Stimulated activated CD4-positive, alpha-beta T cell treated with anti-CD3 and anti-CD28 coated beads, Interleukin-15, amount 100 ng/mL, for 48 hours (primary cell): ENCODE measurements at regions not wholly inside any gene's neighbourhood (a gene's known extent, or its start where the extent isn't known, plus 50 kb on each side); places are given as distances from the start of the nearest gene placed in this dataset.

ENCODE experiments used
- DNase-seq, 2 donors: peaks; one replicate each; pipeline ENCODE4 v3.0.0-alpha.2; 2020; ENCODE audit warnings: low read depth in 2 of 2

DNA sequence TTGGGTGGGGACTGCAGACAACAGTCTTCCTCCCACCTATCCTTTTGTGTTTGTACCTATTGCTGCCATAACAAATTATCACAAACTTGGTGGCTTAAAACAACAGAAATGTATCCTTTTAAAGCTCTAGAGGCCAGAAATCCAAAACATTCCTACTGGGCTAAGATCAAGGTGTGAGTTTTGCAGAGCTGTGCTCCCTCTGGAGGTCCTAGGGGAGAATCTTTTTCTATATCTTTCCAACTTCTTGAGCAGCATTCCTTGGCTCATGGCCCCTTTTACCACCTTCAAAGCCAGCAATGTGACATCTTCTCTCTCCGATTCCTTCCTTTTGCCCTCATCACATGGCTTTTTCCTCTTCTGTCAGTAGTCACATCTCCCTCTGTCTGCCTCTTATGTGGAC is 190.6 kb downstream of the TTC8 start:
- no peak for DNase-seq

- no peak for DNase-seq
These were observed 193.0 kb downstream of the TTC8 start for GRCh38 chr14:89017417-89017816.

DNA sequence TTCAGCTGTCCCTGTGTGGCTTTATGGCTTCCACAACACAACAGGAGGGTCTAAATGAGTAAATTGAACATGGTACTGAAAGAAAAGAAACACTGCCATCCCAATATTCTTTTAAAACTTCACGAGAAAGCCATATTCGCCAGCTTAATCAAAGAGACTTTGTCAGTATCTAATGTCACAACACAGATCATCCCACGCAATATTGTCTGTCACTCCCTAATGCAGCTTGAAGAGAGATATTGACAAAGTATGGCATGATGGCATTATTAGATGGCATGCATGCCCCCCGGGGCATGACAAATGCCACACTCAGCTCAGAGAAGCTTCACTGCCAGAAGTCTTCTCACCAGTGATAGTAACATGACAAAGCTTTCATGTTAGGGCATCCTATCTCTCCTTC is 197.8 kb downstream of the TTC8 start:
- no peak for DNase-seq

GRCh38 chr14:89024691-89025090 is 200.2 kb downstream of the TTC8 start:
- DNase-seq, result no peak

DNA sequence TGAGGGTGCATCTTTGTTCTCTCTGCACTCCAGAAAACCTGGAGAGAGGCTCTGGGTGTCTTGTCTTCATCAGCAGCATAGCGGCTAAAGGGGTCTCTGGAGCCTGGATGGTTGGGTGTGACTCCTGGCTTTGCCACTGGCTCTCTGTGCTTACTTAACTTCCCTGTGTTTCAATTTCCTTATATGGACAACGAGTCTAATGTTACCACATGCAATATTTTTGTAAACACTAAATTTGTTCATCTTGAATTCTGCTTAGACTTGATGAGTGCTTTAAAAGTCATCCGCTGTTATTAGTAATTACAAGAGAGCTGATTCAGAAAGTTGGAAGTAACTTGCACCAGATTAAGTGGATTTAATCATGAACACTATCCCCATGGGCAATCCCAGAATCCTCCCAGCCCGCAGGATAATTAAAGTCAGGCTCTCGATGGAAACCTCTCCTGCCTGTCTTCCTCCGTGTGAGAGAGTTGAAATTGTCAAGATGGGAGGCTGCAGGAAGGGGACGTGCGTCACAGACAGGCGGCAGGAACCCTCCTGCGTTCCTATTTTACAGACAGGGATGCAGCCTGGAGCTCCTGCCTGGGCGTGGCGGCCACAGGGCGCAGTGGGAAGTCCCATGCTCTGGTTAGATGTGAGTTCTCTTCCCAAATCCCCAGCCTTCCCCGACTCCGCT is 201.2 kb downstream of the TTC8 start:
- DNase-seq, result no peak

GRCh38 chr14:89027097-89027740 is 202.8 kb downstream of the TTC8 start:
- DNase-seq, result peak in 1 of 2 donors; percentile 51

GRCh38 chr14:89028462-89029134 is 204.1 kb downstream of the TTC8 start:
- DNase-seq, result no peak

DNA sequence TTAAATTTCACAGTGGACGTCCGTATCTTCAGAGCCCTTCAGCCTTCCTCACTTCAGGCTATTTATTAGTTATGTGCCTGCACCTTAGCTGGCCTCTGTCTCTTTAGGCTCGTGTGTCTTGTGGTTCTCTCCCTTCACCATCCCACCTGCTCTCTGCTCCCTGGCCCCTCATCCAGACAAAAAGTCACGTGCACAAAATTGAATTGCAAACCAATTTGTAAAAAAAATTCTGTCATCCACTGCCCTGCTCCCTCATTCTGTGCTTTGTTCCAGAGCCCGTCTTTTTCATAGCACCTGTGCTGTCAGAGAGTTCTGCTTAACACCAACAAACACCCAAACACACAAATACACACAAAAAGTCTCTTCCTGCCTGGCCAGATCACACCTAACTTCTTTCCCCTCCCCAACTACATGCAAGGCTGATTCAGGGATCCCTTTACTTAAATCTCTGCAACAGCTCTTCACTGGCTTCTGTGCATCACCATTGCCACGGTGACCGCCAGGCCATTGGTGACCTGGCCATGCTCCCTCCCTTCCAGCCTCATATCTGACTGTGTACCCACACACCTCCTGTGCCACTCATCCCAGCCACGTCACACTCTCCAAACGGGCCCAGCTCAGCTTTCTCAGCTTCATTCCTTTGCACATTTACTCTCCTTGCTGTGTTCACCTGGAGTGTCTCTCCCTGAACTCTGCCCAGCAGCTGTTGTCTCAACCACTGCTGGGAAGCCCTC is 205.7 kb downstream of the TTC8 start:
- no peak for DNase-seq

DNA sequence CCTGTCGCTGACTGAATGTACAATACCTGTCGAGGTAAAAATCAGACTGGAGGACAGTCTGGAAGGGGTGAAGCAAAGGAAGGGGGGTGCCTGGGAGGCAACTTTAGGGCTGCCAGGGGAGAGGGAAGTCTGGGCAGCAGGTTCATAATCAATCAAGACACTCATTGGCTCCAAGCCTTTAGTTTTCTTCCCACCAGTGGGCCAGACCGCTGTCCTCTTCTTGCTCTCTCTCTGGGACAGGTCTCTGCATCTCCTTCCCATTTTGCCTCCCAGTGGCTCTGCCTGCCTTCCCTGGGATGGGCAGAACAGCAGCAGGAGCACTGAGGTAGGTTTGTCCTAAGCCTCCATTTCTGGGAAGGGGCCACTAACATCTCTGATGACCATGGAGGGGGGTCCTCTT is 206.5 kb downstream of the TTC8 start:
- no peak for DNase-seq

DNA sequence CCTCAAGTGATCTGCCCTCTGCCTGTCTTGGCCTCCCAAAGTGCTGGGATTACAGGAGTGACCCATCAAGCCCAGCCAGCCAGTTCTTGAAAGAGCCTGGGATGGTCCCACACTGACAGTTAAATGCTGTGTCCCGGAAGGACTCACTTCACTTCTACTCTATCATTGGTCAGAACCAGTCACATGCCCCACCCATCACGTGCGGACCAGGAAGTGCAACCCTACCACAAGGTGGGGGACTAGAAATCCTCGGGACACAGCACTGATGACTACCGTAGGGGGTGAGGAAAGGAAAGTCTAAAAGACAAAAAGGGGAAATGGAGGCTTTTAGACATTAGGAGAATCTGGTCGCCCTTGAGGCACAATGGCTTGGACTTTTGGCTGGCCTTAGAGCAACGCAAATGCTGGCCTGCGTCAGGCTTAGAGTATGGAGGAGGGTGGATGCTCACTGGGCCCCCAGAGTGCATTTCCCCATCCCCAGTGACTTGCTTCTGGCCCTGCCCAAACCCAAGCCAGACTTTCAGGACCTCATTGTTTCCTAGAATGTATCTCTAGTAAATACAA is 207.7 kb downstream of the TTC8 start:
- DNase-seq, result no peak

DNA sequence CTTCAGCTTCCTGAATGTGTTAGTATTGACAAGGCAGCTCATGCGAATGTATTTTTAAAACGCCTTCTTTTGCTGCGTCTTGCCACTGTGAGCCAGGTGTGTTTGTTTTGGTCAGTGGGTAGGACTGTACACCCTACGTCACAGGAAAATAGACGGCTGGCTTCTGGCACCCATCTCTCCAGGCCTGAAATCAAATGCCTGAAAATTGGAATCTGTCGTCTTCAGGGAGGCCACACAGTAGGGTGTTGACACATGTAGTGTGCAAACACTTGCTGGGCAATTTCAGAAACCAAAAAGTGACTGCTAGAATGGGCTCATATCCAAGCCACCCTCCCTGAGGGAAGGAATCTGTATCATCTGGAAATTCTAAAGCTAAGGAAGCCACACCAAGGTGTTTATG is 209.3 kb downstream of the TTC8 start:
- DNase-seq, result no peak

DNA sequence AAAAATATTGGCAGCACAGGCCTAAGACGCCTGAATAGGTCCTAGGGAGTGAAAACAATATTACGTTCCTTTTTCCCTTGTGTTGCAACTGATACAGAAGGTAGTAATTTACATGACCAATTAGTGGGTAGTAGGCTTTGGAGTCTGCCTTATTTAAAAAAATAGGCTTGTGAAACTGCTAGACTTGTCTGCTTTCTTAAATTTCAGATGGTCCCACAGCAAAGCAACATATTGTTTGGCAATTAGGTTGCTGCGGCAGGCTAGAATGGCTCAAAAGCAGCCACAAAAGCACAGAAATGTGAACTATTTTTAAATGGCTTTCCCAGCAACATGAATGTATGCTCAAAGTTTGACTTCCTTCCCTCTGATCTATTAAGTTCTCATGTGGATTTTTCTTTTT is 211.9 kb downstream of the TTC8 start:
- no peak for DNase-seq

DNA sequence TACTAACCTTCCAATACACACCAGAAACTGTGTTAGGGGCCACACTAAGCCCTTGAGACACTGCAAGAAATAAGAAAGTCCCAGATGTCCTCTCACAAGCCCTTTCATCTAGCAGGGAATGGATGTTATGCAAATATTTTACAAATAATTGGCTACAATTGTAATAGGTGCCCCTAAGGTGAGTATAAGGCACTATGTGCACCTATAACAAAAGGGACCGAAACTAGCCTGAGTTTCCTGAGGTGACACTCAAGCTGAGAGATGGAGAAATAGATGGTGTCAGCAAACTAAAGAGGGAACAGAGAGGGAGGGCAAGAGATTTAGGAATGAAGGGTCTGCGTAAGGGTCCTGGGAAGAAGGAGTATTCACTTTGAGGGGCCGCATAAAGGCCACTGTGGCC is 212.6 kb downstream of the TTC8 start:
- no peak for DNase-seq

DNA sequence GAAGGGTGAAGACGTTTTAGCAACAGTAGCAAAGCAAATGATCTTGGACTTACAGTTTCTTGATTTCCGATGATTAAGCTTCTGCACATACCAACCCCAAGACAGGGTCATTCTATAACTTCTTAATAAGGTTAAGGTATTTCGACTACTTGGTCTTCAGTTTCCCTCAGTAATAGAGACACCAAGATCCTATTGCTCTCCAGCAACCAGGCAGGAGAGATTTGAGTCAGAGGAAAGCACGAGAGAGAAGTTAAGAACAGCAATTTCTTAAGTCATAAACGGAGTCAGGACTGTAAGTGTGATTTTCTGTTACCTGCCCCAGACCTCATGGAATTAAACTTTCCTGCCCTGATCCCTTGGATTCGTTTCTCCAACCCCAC is 215.6 kb downstream of the TTC8 start:
- DNase-seq, result no peak

DNA sequence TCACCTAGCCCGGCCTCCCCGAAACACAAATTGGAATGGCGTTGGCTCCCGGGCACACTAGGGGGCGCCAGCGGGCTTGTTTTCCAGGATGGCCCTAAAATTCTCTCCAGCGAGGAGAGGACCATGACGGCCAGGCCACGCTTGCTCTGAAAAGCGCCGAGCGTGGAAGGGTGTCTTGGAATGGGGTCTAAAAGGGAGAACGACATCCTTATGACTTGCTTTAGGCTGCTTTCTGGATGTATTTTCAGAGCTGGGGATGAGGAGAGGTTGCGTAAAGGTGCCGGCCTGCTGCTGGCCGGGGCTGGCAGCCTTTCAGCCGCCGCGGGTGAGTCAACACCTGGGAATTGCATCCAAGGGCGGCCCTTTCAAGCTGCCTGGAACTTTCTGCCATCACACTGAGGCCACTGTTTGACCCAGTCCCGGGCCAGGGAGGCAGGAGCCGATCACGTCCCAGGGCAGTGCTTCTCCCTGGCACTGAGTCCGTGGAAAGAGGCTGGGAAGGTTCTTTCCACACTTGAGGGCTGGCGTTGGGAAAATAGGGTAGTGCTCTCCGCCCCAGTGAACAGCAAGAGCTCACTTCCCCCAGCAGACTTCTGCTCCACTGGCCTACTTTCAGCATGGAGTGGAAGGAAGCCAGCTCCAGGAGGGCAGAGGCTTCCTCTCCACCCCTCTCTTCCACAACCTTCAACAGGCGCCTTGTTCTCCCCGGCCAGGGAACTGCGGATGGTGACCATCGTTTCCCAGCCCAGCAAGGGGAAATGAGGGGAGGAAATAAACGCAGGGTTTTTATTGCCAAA is 216.2 kb downstream of the TTC8 start:
- DNase-seq, result peak; percentile 60 to 72

GRCh38 chr14:89041257-89041582 is 216.8 kb downstream of the TTC8 start:
- no peak for DNase-seq

GRCh38 chr14:89042021-89042420 is 217.6 kb downstream of the TTC8 start:
- DNase-seq, result no peak

DNA sequence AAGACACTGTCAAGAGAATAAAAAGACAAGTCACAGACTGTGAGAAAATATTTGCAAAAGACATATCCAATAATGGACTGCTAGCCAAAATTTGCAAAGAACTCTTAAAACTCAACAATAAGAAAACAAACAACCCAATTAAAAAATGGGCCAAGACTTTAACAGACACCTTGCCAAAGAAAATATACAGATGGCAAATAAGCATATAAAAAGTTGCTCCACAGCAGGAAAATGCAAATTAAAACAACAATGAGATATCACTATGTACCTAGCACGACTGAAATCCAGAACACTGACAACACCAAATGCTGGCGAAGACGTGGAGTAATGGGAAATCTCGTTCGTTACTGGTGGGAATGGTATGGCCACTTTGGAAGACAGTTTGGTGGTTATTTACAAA is 228.9 kb downstream of the TTC8 start:
- DNase-seq, result no peak

- no peak for DNase-seq
These were observed 231.9 kb downstream of the TTC8 start for GRCh38 chr14:89056394-89056793.

DNA sequence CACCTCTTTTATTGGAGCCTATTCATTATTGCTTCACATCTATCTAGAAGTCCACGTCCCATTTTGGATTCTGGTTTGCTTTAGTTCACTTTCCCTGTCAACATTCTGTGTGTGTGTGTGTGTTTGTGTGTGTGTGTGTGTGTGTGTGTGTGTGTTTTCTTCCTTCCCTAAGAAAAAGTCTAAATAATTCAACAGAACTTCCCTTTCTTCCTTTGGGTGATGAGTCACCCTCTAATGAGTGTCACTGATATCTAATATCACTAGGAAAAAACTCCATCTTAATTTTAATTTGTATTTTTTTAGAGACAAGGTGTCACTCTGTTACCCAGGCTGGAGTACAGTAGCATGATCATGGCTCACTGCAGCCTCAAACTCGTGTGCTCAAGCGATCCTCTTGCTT is 234.2 kb downstream of the TTC8 start:
- DNase-seq, result no peak

- DNase-seq, result no peak
These were observed 235.7 kb downstream of the TTC8 start for GRCh38 chr14:89060191-89060590.

DNA sequence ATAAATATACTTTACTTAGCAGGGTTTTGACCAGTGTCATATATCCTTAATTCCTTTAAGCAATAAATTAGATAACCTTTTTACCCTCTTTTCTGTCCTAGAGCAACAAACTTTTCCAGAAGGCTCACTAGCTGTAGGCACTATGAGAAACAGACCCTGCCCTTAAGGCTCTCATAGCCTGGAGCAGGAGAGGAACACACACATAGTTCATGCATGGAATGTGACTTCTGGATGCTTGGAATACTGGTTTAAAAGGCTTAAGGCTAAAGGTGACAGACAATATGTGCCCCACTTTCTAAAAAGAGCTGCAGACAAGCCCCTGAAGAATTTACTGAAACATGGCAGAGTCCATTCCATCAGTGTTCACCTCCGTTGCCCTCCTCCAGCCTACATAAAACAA is 237.2 kb downstream of the TTC8 start:
- no peak for DNase-seq
